Liver (tissue), 3 donors: ENCODE measurements at regions not wholly inside any gene's neighbourhood (a gene's known extent, or its start where the extent isn't known, plus 50 kb on each side); places are given as distances from the start of the nearest gene placed in this dataset.

Source experiments
- CTCF ChIP-seq: fragments of 150-350 bp; IDR thresholded peaks from 2 replicates; pipeline ENCODE4 v1.5.1; 2017; ENCODE audit warnings: improper control_type of control experiment, low read depth, low read length; ENCODE audit not compliant: missing input control
- JUND ChIP-seq, 2 donors: IDR thresholded peaks; 2 replicates each; pipeline ENCODE4 v1.6.1; 2016; ENCODE audit warnings: antibody characterized with exemption in 2 of 2
- NR2F2 ChIP-seq: IDR thresholded peaks from 2 replicates; pipeline ENCODE4 v1.6.1; 2016; ENCODE audit warnings: antibody characterized with exemption
- RAD21 ChIP-seq, 2 donors: IDR thresholded peaks; 2 replicates each; pipeline ENCODE4 v1.6.1; 2016; ENCODE audit warnings: antibody characterized with exemption in 2 of 2, mild to moderate bottlenecking in 2 of 2
- TAF1 ChIP-seq: conservative IDR thresholded peaks from 2 replicates; pipeline ENCODE4 v1.6.1; 2016; ENCODE audit warnings: antibody characterized with exemption, mild to moderate bottlenecking
- TF ChIP-seq, protein P1 (sequence below): IDR thresholded peaks from 2 replicates; pipeline ENCODE4 v1.6.1; 2016; ENCODE audit warnings: antibody characterized with exemption
- donor health status: healthy.
- donor health status: healthy.

DNA sequence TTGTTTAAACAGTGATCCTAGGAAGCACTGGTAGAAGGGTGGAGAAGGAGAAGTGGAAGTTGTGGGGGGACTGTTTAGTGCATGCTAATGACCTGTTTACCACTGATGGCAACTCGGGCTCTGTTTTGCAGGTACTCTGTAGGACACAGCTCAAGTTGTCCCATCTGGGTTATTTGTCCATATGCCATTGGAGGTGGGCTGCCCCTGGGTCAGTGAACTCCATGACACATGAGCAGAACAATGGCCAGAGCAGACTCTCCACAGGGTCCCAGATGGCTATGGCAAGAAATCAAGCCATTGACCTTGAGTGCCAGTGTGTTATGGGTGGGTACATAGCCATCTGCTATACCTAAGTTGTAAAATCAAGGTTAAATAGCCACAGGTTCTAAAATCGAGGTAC, 175.9 kb downstream of the GAS1 start:
- TF ChIP-seq TAF1 (no peak), NR2F2 (no peak), CTCF (no peak), RAD21 (IDR thresholded peaks at IDR 0.05) (no peak), JUND (IDR thresholded peaks at IDR 0.05) (no peak)
- TF ChIP-seq, protein P1, sequence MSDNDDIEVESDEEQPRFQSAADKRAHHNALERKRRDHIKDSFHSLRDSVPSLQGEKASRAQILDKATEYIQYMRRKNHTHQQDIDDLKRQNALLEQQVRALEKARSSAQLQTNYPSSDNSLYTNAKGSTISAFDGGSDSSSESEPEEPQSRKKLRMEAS = no peak
